Spleen (tissue), 7 donors: ENCODE measurements at regions not wholly inside any gene's neighbourhood (a gene's known extent, or its start where the extent isn't known, plus 50 kb on each side); places are given as distances from the start of the nearest gene placed in this dataset.

Experiments
- CTCF ChIP-seq, 11 experiments: fragments of 200-600 bp in 7 of 11; fragments of 450-650 bp in 4 of 11; sonication (generic) in 4 of 11; IDR thresholded peaks in 8 of 11; conservative IDR thresholded peaks in 3 of 11; 1 replicate in 7 of 11; 2 replicates in 4 of 11; pipeline versions ENCODE4 v1.4.0 to v1.8.0; 2016 to 2021; ENCODE audit warnings: antibody characterized with exemption in 11 of 11, inconsistent platforms in 4 of 11, mild to moderate bottlenecking in 1 of 11
- POLR2A ChIP-seq, 3 donors: fragments of 450-650 bp; IDR thresholded peaks; one replicate each; pipeline ENCODE4 v1.5.1; 2017; ENCODE audit warnings: antibody characterized with exemption in 3 of 3, mild to moderate bottlenecking in 1 of 3
- donor health status: DM: no; HTN: no; CAD: no; lungs with moderate emphysema.
- donor health status: DM: no; HTN: no; CAD: no.
- donor health status: DM: no; HTN: no; CAD: no.

- TF ChIP-seq CTCF (IDR thresholded peaks at IDR 0.05 in 8 of 11, conservative IDR thresholded peaks at IDR 0.05 in 3 of 11) (no peak), POLR2A (IDR thresholded peaks at IDR 0.05) (no peak)
Observed at GRCh38 chr3:22225161-22225560, 474.2 kb upstream of the ZNF385D start.
